GM19468 (cell line): ENCODE measurements at regions not wholly inside any gene's neighbourhood (a gene's known extent, or its start where the extent isn't known, plus 50 kb on each side); places are given as distances from the start of the nearest gene placed in this dataset.

Experiments used
- ATAC-seq: cut with Tn5 transposase; IDR thresholded peaks from one replicate; pipeline ENCODE4 v1.9.1; 2021; ENCODE audit warnings: mild to moderate bottlenecking, moderate library complexity, moderate number of reproducible peaks; ENCODE audit not compliant: unreplicated experiment; ENCODE audit errors: extremely low read depth

GRCh38 chr13:32905063-32905863 is 111.0 kb upstream of the KL start:
- no peak for ATAC-seq

GRCh38 chr13:32905864-32906180 is 110.4 kb upstream of the KL start:
- ATAC-seq = no peak

GRCh38 chr13:32907211-32907610 is 109.0 kb upstream of the KL start:
- no peak for ATAC-seq

- ATAC-seq = no peak
Measured at GRCh38 chr13:32910530-32910929, 105.7 kb upstream of the KL start.

GRCh38 chr13:32911506-32911905 is 104.7 kb upstream of the KL start:
- peak; percentile 58 for ATAC-seq

- ATAC-seq = no peak
Measured at GRCh38 chr13:32914686-32915085, 101.5 kb upstream of the KL start.

- ATAC-seq = no peak
Measured at GRCh38 chr13:32917504-32917903, 98.7 kb upstream of the KL start.

- ATAC-seq = no peak
Measured at GRCh38 chr13:32923725-32924124, 92.5 kb upstream of the KL start.

- ATAC-seq = no peak
Measured at GRCh38 chr13:32924886-32925285, 91.3 kb upstream of the KL start.

GRCh38 chr13:32925506-32925905 is 90.7 kb upstream of the KL start:
- ATAC-seq = no peak

- no peak for ATAC-seq
Measured at GRCh38 chr13:32932376-32932775, 83.8 kb upstream of the KL start.

GRCh38 chr13:32936716-32937115 is 79.5 kb upstream of the KL start:
- ATAC-seq = no peak

- ATAC-seq = no peak
Measured at GRCh38 chr13:32938314-32938713, 77.9 kb upstream of the KL start.

GRCh38 chr13:32938907-32939306 is 77.3 kb upstream of the KL start:
- no peak for ATAC-seq

GRCh38 chr13:32940601-32941000 is 75.6 kb upstream of the KL start:
- no peak for ATAC-seq

GRCh38 chr13:32941368-32941767 is 74.9 kb upstream of the KL start:
- no peak for ATAC-seq

- no peak for ATAC-seq
Measured at GRCh38 chr13:32946558-32946957, 69.7 kb upstream of the KL start.

GRCh38 chr13:32947411-32948276 is 68.6 kb upstream of the KL start:
- no peak for ATAC-seq

GRCh38 chr13:32949820-32950219 is 66.4 kb upstream of the KL start:
- no peak for ATAC-seq

- ATAC-seq = no peak
Measured at GRCh38 chr13:32951580-32951979, 64.6 kb upstream of the KL start.

GRCh38 chr13:32955881-32956594 is 60.2 kb upstream of the KL start:
- no peak for ATAC-seq
